HG03354 (cell line): ENCODE measurements at regions not wholly inside any gene's neighbourhood (a gene's known extent, or its start where the extent isn't known, plus 50 kb on each side); places are given as distances from the start of the nearest gene placed in this dataset.
"Not testable (repeated sequence)": the region's sequence is repeated elsewhere in the genome, so short reads cannot be mapped to it uniquely, and the experiment has no call there.

Experiments
- ATAC-seq: cut with Tn5 transposase; IDR thresholded peaks from one replicate; pipeline ENCODE4 v1.9.1; 2021; ENCODE audit warnings: mild to moderate bottlenecking; ENCODE audit not compliant: unreplicated experiment, poor library complexity, severe bottlenecking

- ATAC-seq: not testable (repeated sequence)
Observed at GRCh38 chr4:118492963-118493362, 140.2 kb upstream of the PRSS12 start.

GRCh38 chr4:118494437-118494836, 141.6 kb upstream of the PRSS12 start:
- not testable (repeated sequence) for ATAC-seq

GRCh38 chr4:118502967-118503366, 150.2 kb upstream of the PRSS12 start:
- ATAC-seq: not testable (repeated sequence)

- ATAC-seq: not testable (repeated sequence)
Observed at GRCh38 chr4:118504927-118505326, 152.1 kb upstream of the PRSS12 start.

- not testable (repeated sequence) for ATAC-seq
Observed at GRCh38 chr4:118505491-118505890, 152.7 kb upstream of the PRSS12 start.

GRCh38 chr4:118512870-118513269, 160.1 kb upstream of the PRSS12 start:
- ATAC-seq: not testable (repeated sequence)

GRCh38 chr4:118514332-118514731, 161.5 kb upstream of the PRSS12 start:
- not testable (repeated sequence) for ATAC-seq

- ATAC-seq: not testable (repeated sequence)
Observed at GRCh38 chr4:118516107-118516506, 163.3 kb upstream of the PRSS12 start.

- ATAC-seq: not testable (repeated sequence)
Observed at GRCh38 chr4:118530107-118530506, 155.1 kb upstream of the METTL14 start.

- ATAC-seq: not testable (repeated sequence)
Observed at GRCh38 chr4:118531947-118532346, 153.2 kb upstream of the METTL14 start.

GRCh38 chr4:118535788-118536187, 149.4 kb upstream of the METTL14 start:
- ATAC-seq: not testable (repeated sequence)

GRCh38 chr4:118539412-118540077, 145.6 kb upstream of the METTL14 start:
- peak; percentile 82 for ATAC-seq

GRCh38 chr4:118556576-118556975, 128.6 kb upstream of the METTL14 start:
- ATAC-seq: not testable (repeated sequence)

GRCh38 chr4:118557298-118557851, 127.8 kb upstream of the METTL14 start:
- no peak for ATAC-seq

GRCh38 chr4:118558188-118558587, 127.0 kb upstream of the METTL14 start:
- not testable (repeated sequence) for ATAC-seq

GRCh38 chr4:118561559-118561958, 123.6 kb upstream of the METTL14 start:
- not testable (repeated sequence) for ATAC-seq

GRCh38 chr4:118566003-118566513, 119.1 kb upstream of the METTL14 start:
- ATAC-seq: peak; percentile 85

- not testable (repeated sequence) for ATAC-seq
Observed at GRCh38 chr4:118572991-118573390, 112.2 kb upstream of the METTL14 start.

GRCh38 chr4:118574251-118574913, 110.8 kb upstream of the METTL14 start:
- not testable (repeated sequence) for ATAC-seq

GRCh38 chr4:118575057-118575456, 110.1 kb upstream of the METTL14 start:
- ATAC-seq: not testable (repeated sequence)

- ATAC-seq: not testable (repeated sequence)
Observed at GRCh38 chr4:118575726-118576125, 109.5 kb upstream of the METTL14 start.
